Keratinocyte (primary cell): ENCODE measurements at regions not wholly inside any gene's neighbourhood (a gene's known extent, or its start where the extent isn't known, plus 50 kb on each side); places are given as distances from the start of the nearest gene placed in this dataset.
"Not testable (repeated sequence)": the region's sequence is repeated elsewhere in the genome, so short reads cannot be mapped to it uniquely, and the experiment has no call there.

Experiments used
- EZH2 ChIP-seq: IDR thresholded peaks from one replicate; pipeline ENCODE4 v1.6.1; 2012; ENCODE audit warnings: inconsistent platforms, mild to moderate bottlenecking, low read length, moderate library complexity
- TF ChIP-seq, protein P1 (sequence below), 3 experiments: IDR thresholded peaks in 1 of 3; conservative IDR thresholded peaks in 1 of 3; optimal IDR thresholded peaks in 1 of 3; 2 replicates in 2 of 3; 3 replicates in 1 of 3; pipeline versions ENCODE3 to v1.5.1; 2011; ENCODE audit warnings: low read length in 3 of 3, mild to moderate bottlenecking in 3 of 3, moderate library complexity in 2 of 3, control low read depth in 1 of 3, inconsistent platforms in 1 of 3; ENCODE audit not compliant: insufficient read depth in 2 of 3; ENCODE audit errors: extremely low read depth in 1 of 3

DNA sequence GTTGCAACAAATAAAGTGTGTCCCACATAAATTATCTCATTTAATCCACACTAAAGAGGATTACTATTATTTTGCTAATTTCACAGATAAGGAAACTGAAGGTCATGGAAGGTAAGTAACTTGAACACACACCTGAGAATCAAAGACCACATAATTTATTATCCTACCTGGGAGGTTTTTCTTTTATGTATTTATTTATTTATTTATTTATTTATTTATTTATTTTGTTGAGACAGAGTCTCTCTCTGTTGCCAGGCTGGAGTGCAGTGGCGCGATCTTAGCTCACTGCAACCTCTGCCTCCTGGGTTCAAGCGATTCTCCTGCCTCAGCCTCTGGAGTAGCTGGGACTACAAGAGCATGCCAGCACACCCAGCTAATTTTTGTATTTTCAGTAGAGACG is 1011.4 kb downstream of the VRK1 start:
- TF ChIP-seq, protein P1, sequence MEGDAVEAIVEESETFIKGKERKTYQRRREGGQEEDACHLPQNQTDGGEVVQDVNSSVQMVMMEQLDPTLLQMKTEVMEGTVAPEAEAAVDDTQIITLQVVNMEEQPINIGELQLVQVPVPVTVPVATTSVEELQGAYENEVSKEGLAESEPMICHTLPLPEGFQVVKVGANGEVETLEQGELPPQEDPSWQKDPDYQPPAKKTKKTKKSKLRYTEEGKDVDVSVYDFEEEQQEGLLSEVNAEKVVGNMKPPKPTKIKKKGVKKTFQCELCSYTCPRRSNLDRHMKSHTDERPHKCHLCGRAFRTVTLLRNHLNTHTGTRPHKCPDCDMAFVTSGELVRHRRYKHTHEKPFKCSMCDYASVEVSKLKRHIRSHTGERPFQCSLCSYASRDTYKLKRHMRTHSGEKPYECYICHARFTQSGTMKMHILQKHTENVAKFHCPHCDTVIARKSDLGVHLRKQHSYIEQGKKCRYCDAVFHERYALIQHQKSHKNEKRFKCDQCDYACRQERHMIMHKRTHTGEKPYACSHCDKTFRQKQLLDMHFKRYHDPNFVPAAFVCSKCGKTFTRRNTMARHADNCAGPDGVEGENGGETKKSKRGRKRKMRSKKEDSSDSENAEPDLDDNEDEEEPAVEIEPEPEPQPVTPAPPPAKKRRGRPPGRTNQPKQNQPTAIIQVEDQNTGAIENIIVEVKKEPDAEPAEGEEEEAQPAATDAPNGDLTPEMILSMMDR (optimal IDR thresholded peaks at IDR 0.05 in 1 of 3, IDR thresholded peaks at IDR 0.05 in 1 of 3, conservative IDR thresholded peaks at IDR 0.05 in 1 of 3; ENCODE audit: extremely low read depth in 1 of 3, insufficient read depth in 2 of 3, low read length in 3 of 3) = not testable (repeated sequence)
- not testable (repeated sequence) for TF ChIP-seq EZH2
